ENCODE measurements at regions not wholly inside any gene's neighbourhood (a gene's known extent, or its start where the extent isn't known, plus 50 kb on each side); places are given as distances from the start of the nearest gene placed in this dataset.

DNA sequence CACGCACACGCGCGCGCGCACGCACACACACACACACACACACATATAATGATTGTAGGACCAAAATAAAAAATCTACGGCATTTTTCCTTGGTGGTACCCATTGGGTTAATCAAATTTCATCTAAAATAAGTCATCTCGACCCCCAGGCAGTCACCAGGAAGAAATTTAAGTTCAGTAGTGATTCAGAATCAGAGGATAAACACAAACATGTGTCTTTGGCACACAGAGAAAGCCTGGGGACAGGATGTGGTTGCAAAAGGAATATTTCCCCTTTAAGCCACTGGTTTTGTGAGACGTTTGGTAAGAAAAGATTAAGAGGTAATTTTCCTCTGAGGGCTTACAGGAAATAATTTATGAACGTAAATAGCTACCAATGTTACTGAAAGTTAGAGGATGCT is 171.6 kb upstream of the PIEZO2 start:
- intact Hi-C loops (cut with DNase I), result no loop called here
- Histone ChIP-seq H3K9me3 (no peaks in the 10 kb centered on the region), H3K27ac (no peak overlapping the region), H3K36me3 (no peaks in the 10 kb centered on the region), H3K4me1 (no peaks in the 10 kb centered on the region), H3K27me3 (no peaks in the 10 kb centered on the region), H3K4me3 (no peak overlapping the region)
- DNase-seq (no peak), FAIRE-seq (no peak), ATAC-seq (no peak)
- TF ChIP-seq CTCF (IDR thresholded peaks at IDR 0.05), result no peak
- WGBS, 2 donors, result 60 to 63% methylated on average over 11 of the region's 11 CpGs

- H3K27ac ChIP-seq, result no peak overlapping the region
- H3K27me3 ChIP-seq, result no peaks in the 10 kb centered on the region
Measured at GRCh38 chr18:11316546-11316945, 167.2 kb upstream of the PIEZO2 start.

DNA sequence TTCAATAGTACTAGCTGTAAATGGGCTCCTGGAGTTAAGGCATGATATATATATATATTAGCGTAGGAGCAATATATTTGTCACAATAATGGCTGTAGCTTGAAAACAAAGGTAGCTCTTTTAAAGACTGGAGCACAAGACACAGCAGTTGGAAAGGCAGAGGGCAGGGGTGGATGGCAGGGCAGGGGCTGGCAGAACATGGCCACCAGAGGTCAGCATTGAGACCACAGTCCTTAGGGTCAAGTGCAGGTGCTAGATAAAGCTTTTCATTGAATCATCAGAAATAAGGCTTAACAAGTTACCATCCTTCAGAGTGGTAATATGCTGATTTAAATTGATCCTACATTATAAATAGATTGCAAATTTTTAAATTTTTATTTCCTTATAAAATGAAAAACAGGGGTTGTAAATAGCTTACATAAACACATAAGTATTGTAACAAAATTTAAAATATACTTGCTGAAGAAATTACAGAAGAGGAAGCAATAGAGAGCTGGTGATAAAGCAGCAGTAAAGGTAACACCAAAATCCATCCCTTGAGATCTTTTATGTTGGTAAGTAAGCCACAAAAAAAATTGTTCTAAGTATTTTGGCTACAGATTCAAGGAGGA is 161.2 kb upstream of the PIEZO2 start:
- peak overlapping the region in 1 of 4 donors; percentile 3 for H3K27ac ChIP-seq
- peak in 3 of 4 donors; percentile 23 to 43 (median 39) for TF ChIP-seq CTCF (IDR thresholded peaks at IDR 0.05)
- FAIRE-seq (no peak), ATAC-seq (peak in 3 of 4 donors; percentile 65 to 69 (median 69)), DNase-seq (peak in 3 of 6 donors; percentile 41 to 61 (median 50))
- no peaks in the 10 kb centered on the region for H3K27me3 ChIP-seq
- WGBS, 2 donors, result 94 to 96% methylated on average over 1 of the region's 1 CpG
- no peaks in the 10 kb centered on the region for H3K36me3 ChIP-seq
- intact Hi-C loops (cut with DNase I), result no loop called here
- H3K9me3 ChIP-seq, result no peaks in the 10 kb centered on the region
- H3K4me3 ChIP-seq, result no peak overlapping the region
- H3K4me1 ChIP-seq, result peaks cover 3 to 12% (median 4%) of the 10 kb centered on the region in 3 donors

More at GRCh38 chr18:11316546-11316945, 167.2 kb upstream of the PIEZO2 start:
- no peak for TF ChIP-seq CTCF (IDR thresholded peaks at IDR 0.05)
- Histone ChIP-seq H3K4me1 (no peaks in the 10 kb centered on the region), H3K4me3 (no peak overlapping the region), H3K9me3 (no peaks in the 10 kb centered on the region), H3K36me3 (no peaks in the 10 kb centered on the region)
- DNase-seq (no peak), ATAC-seq (no peak), FAIRE-seq (no peak)
- intact Hi-C loops (cut with DNase I), result no loop called here

- H3K27ac ChIP-seq, result peak overlapping the region in 1 of 4 donors; percentile 13
- peaks cover 3 to 12% (median 4%) of the 10 kb centered on the region in 3 donors for H3K4me1 ChIP-seq
- intact Hi-C loops (cut with DNase I), result no loop called here
- WGBS, 2 donors, result 87 to 96% methylated on average over 3 of the region's 3 CpGs
- H3K27me3 ChIP-seq, result no peaks in the 10 kb centered on the region
- DNase-seq (no peak), FAIRE-seq (no peak), ATAC-seq (peak in 1 of 4 donors; percentile 18)
- H3K4me3 ChIP-seq, result no peak overlapping the region
- no peaks in the 10 kb centered on the region for H3K9me3 ChIP-seq
- TF ChIP-seq CTCF (IDR thresholded peaks at IDR 0.05), result no peak
- no peaks in the 10 kb centered on the region for H3K36me3 ChIP-seq
Measured at GRCh38 chr18:11309172-11309571, 159.8 kb upstream of the PIEZO2 start.

DNA sequence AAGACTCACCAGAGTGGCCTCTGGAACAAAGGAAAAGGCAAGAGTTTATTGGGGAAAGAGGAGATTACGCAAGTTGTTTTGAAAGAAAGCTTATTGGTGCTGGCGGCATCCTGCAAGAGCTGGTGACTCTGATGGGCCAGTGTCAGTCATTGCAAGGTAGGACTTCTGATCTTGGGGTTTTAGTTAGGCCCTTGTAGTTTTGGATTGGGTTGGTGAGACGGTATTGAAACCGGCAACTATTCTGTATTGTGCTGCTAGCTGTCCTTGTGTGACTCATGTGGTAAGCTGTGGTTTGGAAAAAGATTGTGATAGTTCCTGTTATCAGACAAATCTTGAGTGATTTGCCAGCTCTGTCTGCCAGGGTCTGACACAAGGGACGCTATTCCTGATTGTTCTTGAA is 159.1 kb upstream of the PIEZO2 start:
- DNase-seq, result no peak
- intact Hi-C loops (cut with DNase I), result no loop called here
- 80% methylated on average over 5 of the region's 5 CpGs for WGBS, 2 donors
- Histone ChIP-seq H3K4me3 (no peak overlapping the region), H3K4me1 (peaks cover 3 to 12% (median 4%) of the 10 kb centered on the region in 3 donors), H3K27ac (peak overlapping the region in 1 of 4 donors; percentile 13), H3K27me3 (no peaks in the 10 kb centered on the region), H3K9me3 (no peaks in the 10 kb centered on the region), H3K36me3 (no peaks in the 10 kb centered on the region)
- ATAC-seq, result peak in 3 of 4 donors; percentile 12 to 53 (median 14)
- TF ChIP-seq CTCF (IDR thresholded peaks at IDR 0.05), result no peak
- no peak for FAIRE-seq

Measured in pancreas (tissue), 10 donors.